ENCODE measurements at regions not wholly inside any gene's neighbourhood (a gene's known extent, or its start where the extent isn't known, plus 50 kb on each side); places are given as distances from the start of the nearest gene placed in this dataset.
A peak's percentile ranks its signal among the peaks of the same experiment; 100 is the strongest.
"Not testable (repeated sequence)": the region's sequence is repeated elsewhere in the genome, so short reads cannot be mapped to it uniquely, and the experiment has no call there.

- DNase-seq (ENCODE audit: low read depth), result no peak
Observed at GRCh38 chr13:84867246-84867645, 932.0 kb downstream of the SLITRK6 start.

DNA sequence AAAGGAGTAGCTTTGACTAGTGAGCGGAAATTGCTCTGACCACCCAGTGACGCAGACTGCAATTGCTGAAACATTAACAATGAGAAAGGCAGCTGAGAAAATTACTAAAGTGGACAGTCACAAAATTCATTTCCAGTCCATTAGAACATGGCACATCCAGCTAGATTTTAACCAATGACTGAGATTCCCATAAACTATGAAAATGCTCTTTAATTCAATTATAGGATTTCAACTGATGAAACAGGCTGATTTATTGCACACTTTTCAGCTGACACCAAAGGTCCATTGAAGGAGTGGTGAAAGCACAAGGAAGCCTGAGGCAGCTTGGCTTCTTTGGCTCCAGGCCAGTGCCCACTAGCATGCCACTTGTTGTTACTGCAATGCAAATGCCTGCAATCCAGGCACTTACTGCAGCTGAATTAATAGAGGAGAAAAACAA is 933.4 kb downstream of the SLITRK6 start:
- DNase-seq (ENCODE audit: low read depth), result no peak

DNA sequence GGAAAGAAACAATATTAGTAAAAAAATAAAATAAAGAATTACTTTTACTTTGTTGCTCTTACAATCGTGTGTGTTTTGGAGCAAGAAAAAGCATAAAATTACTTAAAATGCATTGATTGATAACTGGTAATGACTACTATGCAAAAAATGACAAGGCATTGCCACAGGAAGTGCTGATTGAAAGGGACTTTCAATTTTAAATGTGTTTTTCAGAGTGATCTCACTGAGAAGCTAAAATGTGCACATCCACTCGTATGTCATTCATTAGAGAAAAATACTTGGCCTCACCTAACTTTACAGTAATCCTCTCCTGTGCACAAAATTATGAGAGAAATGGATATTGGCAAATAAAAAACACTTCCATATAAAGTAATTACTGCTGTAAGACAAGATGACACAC is 934.9 kb downstream of the SLITRK6 start:
- DNase-seq (ENCODE audit: low read depth), result no peak

GRCh38 chr13:84847107-84847506 is 952.1 kb downstream of the SLITRK6 start:
- no peak for DNase-seq (ENCODE audit: low read depth)

- DNase-seq (ENCODE audit: low read depth), result no peak
Observed at GRCh38 chr13:84845907-84846619, 953.2 kb downstream of the SLITRK6 start.

DNA sequence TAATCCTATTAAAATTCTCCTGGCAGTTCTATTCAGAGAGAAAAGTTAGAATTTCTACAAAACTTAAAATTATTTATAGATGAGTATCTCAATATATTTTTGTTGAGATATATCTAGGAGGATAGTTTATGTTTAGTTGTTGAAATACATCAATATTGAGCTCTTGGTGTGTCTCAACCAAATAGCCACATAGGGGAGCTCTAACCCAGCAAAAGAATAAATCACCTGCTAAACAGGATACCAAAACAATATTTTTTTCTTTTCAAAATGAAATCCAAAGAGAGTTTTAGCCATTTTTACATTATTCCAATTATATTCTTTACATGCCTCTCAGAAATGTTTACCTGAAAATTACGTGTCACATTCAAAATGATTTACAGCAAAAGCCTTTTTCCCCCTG is 954.7 kb downstream of the SLITRK6 start:
- peak; percentile 2 for DNase-seq (ENCODE audit: low read depth)

- DNase-seq (ENCODE audit: low read depth), result no peak
Observed at GRCh38 chr13:84843368-84843767, 955.9 kb downstream of the SLITRK6 start.

DNA sequence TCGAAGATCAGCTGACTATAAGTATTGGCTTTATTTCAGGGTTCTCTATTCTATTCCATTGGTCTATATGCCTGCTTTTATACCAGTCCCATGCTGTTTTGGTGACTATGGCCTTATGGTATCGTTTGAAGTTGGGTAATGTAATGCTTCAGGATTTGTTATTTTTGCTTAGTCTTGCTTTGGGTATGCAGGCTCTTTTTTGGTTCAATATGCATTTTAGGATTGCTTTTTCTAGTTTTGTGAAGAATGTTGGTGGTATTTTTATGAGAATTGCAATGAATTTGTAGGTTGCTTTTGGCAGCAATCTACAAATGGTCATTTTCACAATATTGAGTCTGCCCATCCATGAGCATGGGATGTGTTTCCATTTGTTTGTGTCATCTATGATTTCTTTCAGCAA is 951.9 kb upstream of the SLITRK1 start:
- peak; percentile 52 for DNase-seq (ENCODE audit: low read depth)

- DNase-seq (ENCODE audit: low read depth), result no peak
Observed at GRCh38 chr13:84831666-84832657, 949.7 kb upstream of the SLITRK1 start.

GRCh38 chr13:84823528-84823927 is 941.3 kb upstream of the SLITRK1 start:
- DNase-seq (ENCODE audit: low read depth), result no peak

- DNase-seq (ENCODE audit: low read depth), result peak; percentile 4
Observed at GRCh38 chr13:84821261-84821660, 939.0 kb upstream of the SLITRK1 start.

DNA sequence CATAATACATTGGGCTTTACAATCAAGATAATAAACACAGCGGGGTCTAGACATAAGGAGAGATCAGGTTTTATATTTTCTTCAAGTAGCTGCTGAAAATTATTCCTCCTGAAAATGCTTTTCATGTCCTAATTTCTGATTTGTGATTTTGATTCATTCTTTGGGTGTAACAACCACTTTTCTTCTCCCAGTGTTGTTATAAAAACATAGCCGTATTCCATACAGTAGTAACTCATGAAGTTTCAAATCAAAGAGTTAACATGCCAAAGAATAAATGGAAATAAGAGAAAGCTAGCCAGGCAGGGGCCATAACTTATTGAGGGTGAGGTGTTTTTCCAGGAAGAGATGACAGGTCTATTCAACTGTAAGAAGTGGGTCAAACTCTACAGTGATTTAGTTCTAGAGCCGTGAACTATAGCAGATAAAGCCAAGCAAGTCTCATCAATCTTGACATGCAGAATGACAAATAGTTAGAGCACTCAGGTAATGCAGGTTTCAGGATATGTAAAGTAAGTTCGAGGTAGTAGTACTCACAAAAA is 934.4 kb upstream of the SLITRK1 start:
- DNase-seq (ENCODE audit: low read depth), result no peak

- DNase-seq (ENCODE audit: low read depth), result no peak
Observed at GRCh38 chr13:84812789-84813188, 930.5 kb upstream of the SLITRK1 start.

DNA sequence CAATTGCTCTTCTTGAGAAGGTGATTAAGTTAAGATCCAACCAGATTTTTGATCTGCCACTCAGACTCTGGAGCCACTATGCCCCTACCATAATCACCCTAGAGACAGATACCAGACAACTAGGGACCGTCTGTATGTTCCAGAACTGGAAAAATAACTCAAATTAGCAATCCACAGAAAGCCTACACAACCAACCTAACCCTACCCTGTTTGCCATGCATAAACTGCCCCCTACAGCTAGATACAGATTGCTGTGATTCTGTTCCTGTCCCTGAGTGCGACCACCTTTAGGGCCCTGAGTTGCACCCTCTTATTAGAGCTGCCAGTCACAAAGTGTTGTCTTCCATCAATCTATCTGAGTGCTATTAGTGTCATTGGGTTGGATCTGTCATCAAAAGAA is 929.8 kb upstream of the SLITRK1 start:
- no peak for DNase-seq (ENCODE audit: low read depth)

GRCh38 chr13:84810781-84811180 is 928.5 kb upstream of the SLITRK1 start:
- DNase-seq (ENCODE audit: low read depth), result peak; percentile 8

- no peak for DNase-seq (ENCODE audit: low read depth)
Observed at GRCh38 chr13:84802073-84802472, 919.8 kb upstream of the SLITRK1 start.

DNA sequence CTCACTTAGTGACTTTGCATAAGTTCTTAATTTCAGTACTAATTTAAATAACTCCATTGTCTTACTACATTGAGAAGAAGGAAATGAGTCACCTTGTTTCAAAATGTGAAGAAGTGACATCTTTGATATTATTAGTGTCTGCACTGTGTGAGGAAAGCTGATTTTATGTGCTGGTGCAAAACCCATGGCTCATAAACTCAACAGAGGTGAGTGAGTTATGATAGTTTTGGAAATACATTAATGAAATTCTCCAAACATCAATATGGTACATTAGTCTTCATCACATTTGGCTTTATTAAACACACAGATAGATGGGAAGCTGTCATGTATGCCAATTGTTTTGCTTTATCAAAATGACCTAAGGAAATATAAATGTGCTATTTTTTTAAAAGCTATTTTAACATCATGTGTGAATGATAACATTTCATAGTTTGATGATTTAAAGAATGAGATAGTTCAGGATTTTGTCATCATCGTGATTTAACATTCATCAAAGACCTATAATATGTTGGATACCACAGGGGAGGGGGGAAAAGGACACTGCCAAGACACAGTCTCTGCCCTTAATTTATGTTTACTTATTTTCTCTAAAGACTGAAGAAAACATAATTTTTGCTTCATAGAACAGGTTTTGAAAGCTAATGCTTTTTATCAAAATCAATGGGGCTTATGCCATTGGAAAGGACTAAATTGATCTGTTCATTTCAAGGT is 902.3 kb upstream of the SLITRK1 start:
- no peak for DNase-seq (ENCODE audit: low read depth)

- DNase-seq (ENCODE audit: low read depth), result no peak
Observed at GRCh38 chr13:84777316-84777715, 895.0 kb upstream of the SLITRK1 start.

GRCh38 chr13:84776593-84776992 is 894.3 kb upstream of the SLITRK1 start:
- DNase-seq (ENCODE audit: low read depth), result no peak

- not testable (repeated sequence) for DNase-seq (ENCODE audit: low read depth)
Observed at GRCh38 chr13:84775920-84776319, 893.6 kb upstream of the SLITRK1 start.

DNA sequence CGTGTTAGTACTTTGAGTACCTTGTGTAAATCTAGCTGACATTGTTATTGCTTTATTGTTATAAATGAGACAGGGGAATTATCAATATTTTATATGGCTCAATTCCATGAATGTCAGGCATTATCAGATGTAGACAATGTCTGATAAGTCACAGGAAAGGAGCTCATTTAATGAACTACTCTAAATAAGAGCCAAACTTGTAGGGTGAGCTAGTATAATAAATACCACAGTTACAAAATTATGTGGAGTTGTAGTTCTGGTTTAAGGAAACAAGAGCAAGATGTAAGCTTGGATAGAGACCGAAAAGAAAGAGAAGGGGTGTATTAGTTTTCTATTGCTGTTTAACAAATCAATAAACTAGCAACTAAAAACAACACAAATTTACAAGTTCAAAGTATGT is 891.8 kb upstream of the SLITRK1 start:
- DNase-seq (ENCODE audit: low read depth), result no peak

DNA sequence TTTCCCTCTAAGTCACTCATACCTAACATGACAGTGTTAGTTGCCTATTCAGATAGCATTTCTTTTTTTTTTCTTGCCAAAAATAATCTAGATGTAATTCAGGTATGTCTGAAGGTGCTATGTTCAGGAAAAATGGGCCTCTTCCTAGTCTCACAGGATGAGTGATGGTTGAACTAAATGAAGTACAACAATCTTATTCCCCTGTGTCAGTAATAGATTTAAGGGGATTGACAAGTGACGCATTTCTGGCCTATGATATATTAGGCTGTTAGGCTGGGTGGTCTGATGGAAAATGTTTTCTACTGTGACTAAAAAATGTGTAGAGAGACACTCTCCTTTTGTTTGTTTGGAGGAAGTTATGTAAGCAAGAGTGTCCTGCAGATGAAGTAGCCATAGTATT is 878.7 kb upstream of the SLITRK1 start:
- DNase-seq (ENCODE audit: low read depth), result no peak
